GM12891 (cell line): ENCODE measurements at regions not wholly inside any gene's neighbourhood (a gene's known extent, or its start where the extent isn't known, plus 50 kb on each side); places are given as distances from the start of the nearest gene placed in this dataset.

Source experiments
- POLR2A ChIP-seq: IDR thresholded peaks from 2 replicates; pipeline ENCODE4 v1.6.1; 2011; ENCODE audit warnings: low read depth, low read length, control low read depth
- POLR2AphosphoS5 ChIP-seq: IDR thresholded peaks from 2 replicates; pipeline ENCODE4 v1.6.1; 2011; ENCODE audit warnings: low read depth, low read length, control low read depth
- SPI1 ChIP-seq: IDR thresholded peaks from 2 replicates; pipeline ENCODE4 v1.6.1; 2011; ENCODE audit warnings: low read depth, low read length, control low read depth
- TAF1 ChIP-seq: IDR thresholded peaks from 2 replicates; pipeline ENCODE4 v1.6.1; 2011; ENCODE audit warnings: low read depth, low read length, control low read depth

DNA sequence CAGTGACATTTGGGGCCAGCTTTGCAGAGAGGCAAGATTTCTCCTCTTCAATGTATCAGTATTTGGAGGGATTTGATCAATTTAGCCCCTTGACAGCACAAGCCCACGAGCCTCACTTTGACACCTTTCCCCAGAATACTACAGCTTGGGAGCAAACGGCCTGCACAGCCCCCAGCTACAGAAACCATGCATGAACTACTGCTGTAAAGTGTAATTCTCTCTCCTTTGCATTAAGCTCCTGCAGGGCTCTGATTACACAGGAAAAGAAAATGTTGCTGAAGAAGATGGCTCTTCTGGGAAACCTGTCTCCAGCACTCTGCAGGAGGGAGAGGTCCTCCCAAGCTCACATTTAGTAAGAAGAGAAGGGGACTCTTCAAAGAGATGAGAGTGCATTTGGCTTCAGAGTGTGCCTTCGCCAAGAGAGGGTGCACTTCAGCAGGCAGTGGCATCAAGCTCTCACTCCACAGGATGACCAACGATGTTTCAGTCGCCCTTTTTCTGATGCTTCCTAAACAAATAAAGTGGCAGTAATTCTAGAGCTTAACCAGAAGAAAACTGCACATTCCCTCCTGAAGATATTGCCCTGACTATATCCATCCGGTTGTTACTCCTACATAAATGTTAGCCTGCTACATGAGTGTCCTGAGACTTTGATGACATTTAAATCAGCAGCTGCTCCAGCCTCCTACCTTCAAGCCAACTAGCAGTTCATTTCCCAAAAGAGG lies 272.2 kb downstream of the AUH start:
- TF ChIP-seq POLR2AphosphoS5 (no peak), POLR2A (no peak), SPI1 (no peak), TAF1 (no peak)
